ENCODE measurements at regions not wholly inside any gene's neighbourhood (a gene's known extent, or its start where the extent isn't known, plus 50 kb on each side); places are given as distances from the start of the nearest gene placed in this dataset.
A peak's percentile ranks its signal among the peaks of the same experiment; 100 is the strongest.

DNA sequence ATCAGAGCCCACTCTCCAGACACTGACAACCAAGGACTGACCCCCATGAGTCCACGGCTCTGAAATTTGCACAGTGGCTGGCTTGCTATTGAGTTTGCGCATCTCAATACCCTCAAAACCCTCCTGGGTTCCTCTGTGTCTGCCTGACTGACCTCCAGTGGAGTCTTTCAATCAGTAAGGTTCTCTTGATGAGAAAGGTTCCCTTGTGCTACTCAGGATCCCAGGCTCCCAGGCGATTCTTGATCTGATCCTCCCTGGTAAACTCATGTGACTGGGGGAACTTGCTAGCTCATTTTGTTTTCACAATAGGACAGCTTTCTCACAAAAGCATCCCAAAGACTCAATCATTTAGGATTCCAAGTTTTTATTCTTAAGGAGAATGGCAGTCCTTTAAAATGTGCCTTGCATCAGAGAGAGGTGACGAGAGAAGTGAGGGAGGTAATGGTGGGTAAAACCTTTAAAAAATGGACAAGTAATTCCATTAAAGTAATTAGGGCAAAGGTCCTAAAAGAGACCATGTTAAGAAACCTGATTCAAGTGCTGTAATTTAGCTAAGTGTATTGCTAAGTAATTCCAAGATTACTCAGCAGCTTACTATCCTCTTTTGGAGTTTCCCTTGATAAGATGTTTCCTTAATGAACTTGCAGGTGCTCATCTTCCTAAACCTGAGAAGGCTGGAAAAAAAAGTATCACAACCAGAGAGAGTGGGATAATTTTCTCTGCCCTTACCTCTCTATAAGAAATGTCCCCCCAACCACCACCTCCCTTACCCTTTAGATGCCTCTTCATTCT lies 304.7 kb upstream of the SGK1 start:
- no peak for DNase-seq
- intact Hi-C loops (cut with micrococcal nuclease; ENCODE audit: unreplicated experiment) = no loop called here
- H3K27ac ChIP-seq = no peak overlapping the region
- no peaks in the 10 kb centered on the region for H4K20me1 ChIP-seq (ENCODE audit: insufficient read depth)
- H3K36me3 ChIP-seq (ENCODE audit: low read depth) = no peaks in the 10 kb centered on the region
- no peaks in the 10 kb centered on the region for H3K9me2 ChIP-seq (ENCODE audit: insufficient read depth)
- no peak overlapping the region for H2AFZ ChIP-seq
- H3F3A ChIP-seq (ENCODE audit: insufficient read depth, low read depth) = no peaks in the 10 kb centered on the region
- no peak overlapping the region for H3K4me3 ChIP-seq
- TF ChIP-seq EZH2 (IDR thresholded peaks at IDR 0.05; ENCODE audit: low read depth) = no peak
- TF ChIP-seq, protein P1, sequence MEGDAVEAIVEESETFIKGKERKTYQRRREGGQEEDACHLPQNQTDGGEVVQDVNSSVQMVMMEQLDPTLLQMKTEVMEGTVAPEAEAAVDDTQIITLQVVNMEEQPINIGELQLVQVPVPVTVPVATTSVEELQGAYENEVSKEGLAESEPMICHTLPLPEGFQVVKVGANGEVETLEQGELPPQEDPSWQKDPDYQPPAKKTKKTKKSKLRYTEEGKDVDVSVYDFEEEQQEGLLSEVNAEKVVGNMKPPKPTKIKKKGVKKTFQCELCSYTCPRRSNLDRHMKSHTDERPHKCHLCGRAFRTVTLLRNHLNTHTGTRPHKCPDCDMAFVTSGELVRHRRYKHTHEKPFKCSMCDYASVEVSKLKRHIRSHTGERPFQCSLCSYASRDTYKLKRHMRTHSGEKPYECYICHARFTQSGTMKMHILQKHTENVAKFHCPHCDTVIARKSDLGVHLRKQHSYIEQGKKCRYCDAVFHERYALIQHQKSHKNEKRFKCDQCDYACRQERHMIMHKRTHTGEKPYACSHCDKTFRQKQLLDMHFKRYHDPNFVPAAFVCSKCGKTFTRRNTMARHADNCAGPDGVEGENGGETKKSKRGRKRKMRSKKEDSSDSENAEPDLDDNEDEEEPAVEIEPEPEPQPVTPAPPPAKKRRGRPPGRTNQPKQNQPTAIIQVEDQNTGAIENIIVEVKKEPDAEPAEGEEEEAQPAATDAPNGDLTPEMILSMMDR (conservative IDR thresholded peaks at IDR 0.05) = no peak
- POLR2A ChIA-PET (ENCODE audit: unreplicated experiment) = interaction anchor here (0.7 kb wide), 1 partner anchor 366 kb away, joined by 5 read pairs; no protein-coding TSS in a partner anchor
- BruUV-seq (replicated peaks) = no TSS peak
- peak overlapping the region; percentile 10 for H3K4me2 ChIP-seq
- H3K27me3 ChIP-seq (ENCODE audit: insufficient read depth, low read depth) = no peaks in the 10 kb centered on the region
- H3K4me1 ChIP-seq (replicated peaks; ENCODE audit: insufficient read depth) = peaks cover 11% of the 10 kb centered on the region
- H3K9me3 ChIP-seq (ENCODE audit: insufficient read depth, low read depth) = no peaks in the 10 kb centered on the region
- no peaks in the 10 kb centered on the region for H3K79me2 ChIP-seq (ENCODE audit: low read depth)
- CTCF ChIA-PET = no interaction called here

DNA sequence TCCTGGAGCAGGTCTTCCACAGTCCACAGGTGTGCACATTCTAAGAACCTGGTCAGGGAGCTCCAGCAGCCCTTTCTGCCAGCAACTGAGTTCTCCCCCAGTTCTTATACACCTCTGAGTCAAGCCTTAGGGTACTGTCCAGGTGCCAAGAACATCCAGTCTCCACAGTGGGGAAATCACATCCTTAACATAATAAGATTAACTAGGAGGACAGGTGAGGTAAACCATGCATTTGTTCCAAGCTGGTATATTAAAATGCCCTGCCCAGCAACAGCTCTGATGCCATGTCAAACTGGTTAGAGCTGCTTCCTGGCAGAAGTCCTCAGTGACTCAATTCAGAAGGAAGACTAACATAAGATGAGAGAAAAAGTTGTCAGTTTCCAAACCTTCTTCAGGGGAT lies 303.9 kb upstream of the SGK1 start:
- Histone ChIP-seq H2AFZ (no peak overlapping the region), H4K20me1 (ENCODE audit: insufficient read depth) (no peaks in the 10 kb centered on the region), H3K27ac (no peak overlapping the region), H3K4me3 (no peak overlapping the region), H3F3A (ENCODE audit: insufficient read depth, low read depth) (no peaks in the 10 kb centered on the region), H3K4me2 (peak overlapping the region; percentile 10), H3K4me1 (replicated peaks; ENCODE audit: insufficient read depth) (peaks cover 11% of the 10 kb centered on the region), H3K9me3 (ENCODE audit: insufficient read depth, low read depth) (no peaks in the 10 kb centered on the region), H3K36me3 (ENCODE audit: low read depth) (no peaks in the 10 kb centered on the region), H3K9me2 (ENCODE audit: insufficient read depth) (no peaks in the 10 kb centered on the region), H3K79me2 (ENCODE audit: low read depth) (no peaks in the 10 kb centered on the region), H3K27me3 (ENCODE audit: insufficient read depth, low read depth) (no peaks in the 10 kb centered on the region)
- POLR2A ChIA-PET (ENCODE audit: unreplicated experiment) = interaction anchor here (0.6 kb wide), 1 partner anchor 123 kb away, joined by 5 read pairs; no protein-coding TSS in a partner anchor
- CTCF ChIA-PET = interaction anchor here (0.6 kb wide), 1 partner anchor 201 kb away, joined by 3 read pairs; no protein-coding TSS in a partner anchor
- intact Hi-C loops (cut with micrococcal nuclease; ENCODE audit: unreplicated experiment) = no loop called here
- TF ChIP-seq, protein P1 (conservative IDR thresholded peaks at IDR 0.05) = no peak
- no peak for TF ChIP-seq EZH2 (IDR thresholded peaks at IDR 0.05; ENCODE audit: low read depth)
- no TSS peak for BruUV-seq (replicated peaks)
- peak; percentile 25 to 75 for DNase-seq

GRCh38 chr6:134619789-134620188 lies 301.9 kb upstream of the SGK1 start:
- H3K4me3 ChIP-seq = no peak overlapping the region
- no peaks in the 10 kb centered on the region for H3K9me2 ChIP-seq (ENCODE audit: insufficient read depth)
- H3K27me3 ChIP-seq (ENCODE audit: insufficient read depth, low read depth) = no peaks in the 10 kb centered on the region
- H3K27ac ChIP-seq = no peak overlapping the region
- no peaks in the 10 kb centered on the region for H3K36me3 ChIP-seq (ENCODE audit: low read depth)
- TF ChIP-seq, protein P1 (conservative IDR thresholded peaks at IDR 0.05) = no peak
- no peak for TF ChIP-seq EZH2 (IDR thresholded peaks at IDR 0.05; ENCODE audit: low read depth)
- BruUV-seq (replicated peaks) = no TSS peak
- H3K9me3 ChIP-seq (ENCODE audit: insufficient read depth, low read depth) = no peaks in the 10 kb centered on the region
- intact Hi-C loops (cut with micrococcal nuclease; ENCODE audit: unreplicated experiment) = no loop called here
- peaks cover 11% of the 10 kb centered on the region for H3K4me1 ChIP-seq (replicated peaks; ENCODE audit: insufficient read depth)
- POLR2A ChIA-PET (ENCODE audit: unreplicated experiment) = no interaction called here
- H3K79me2 ChIP-seq (ENCODE audit: low read depth) = no peaks in the 10 kb centered on the region
- H4K20me1 ChIP-seq (ENCODE audit: insufficient read depth) = no peaks in the 10 kb centered on the region
- no peak for DNase-seq
- no peaks in the 10 kb centered on the region for H3F3A ChIP-seq (ENCODE audit: insufficient read depth, low read depth)
- CTCF ChIA-PET = no interaction called here
- no peak overlapping the region for H2AFZ ChIP-seq
- no peak overlapping the region for H3K4me2 ChIP-seq
